LNCaP clone FGC (cell line): ENCODE measurements at regions not wholly inside any gene's neighbourhood (a gene's known extent, or its start where the extent isn't known, plus 50 kb on each side); places are given as distances from the start of the nearest gene placed in this dataset.

ENCODE experiments used
- DNase-seq: peaks from one replicate; pipeline ENCODE4 v3.0.0-alpha.2; 2011; ENCODE audit warnings: low read depth
- H3K4me3 ChIP-seq: 2 replicates; pipeline ENCODE4 v1.5.1; 2011; ENCODE audit warnings: mild to moderate bottlenecking, low read depth, low read length, control low read depth
- CTCF ChIP-seq: IDR thresholded peaks from 2 replicates; pipeline ENCODE4 v1.5.1; 2012; ENCODE audit warnings: mild to moderate bottlenecking; ENCODE audit not compliant: control insufficient read depth, insufficient read depth; ENCODE audit errors: extremely low read depth

- TF ChIP-seq CTCF = no peak
- no peak for DNase-seq
- H3K4me3 ChIP-seq = no peak overlapping the region
Measured at GRCh38 chr18:40812981-40813515, 1142.0 kb upstream of the PIK3C3 start.

DNA sequence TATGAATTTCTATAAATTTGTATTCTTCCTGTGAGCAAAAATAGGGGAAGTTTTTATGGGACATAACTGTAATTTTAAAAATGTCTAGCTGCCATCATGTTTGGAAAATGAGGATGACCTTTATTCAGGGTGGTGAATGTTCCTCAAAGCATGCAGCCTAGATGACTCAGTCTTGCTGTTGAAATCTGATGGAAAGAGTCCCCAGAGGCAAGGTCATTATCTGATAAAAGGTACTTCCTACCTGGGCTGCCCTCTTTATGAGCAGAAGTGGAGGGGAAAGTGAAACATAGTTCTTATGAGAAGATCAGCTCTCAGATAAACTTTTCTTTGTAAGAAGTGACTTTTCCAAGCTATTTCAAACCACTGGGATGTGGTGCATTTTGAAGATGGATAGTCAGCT, 1144.7 kb upstream of the PIK3C3 start:
- H3K4me3 ChIP-seq = no peak overlapping the region
- TF ChIP-seq CTCF = no peak
- DNase-seq = no peak

DNA sequence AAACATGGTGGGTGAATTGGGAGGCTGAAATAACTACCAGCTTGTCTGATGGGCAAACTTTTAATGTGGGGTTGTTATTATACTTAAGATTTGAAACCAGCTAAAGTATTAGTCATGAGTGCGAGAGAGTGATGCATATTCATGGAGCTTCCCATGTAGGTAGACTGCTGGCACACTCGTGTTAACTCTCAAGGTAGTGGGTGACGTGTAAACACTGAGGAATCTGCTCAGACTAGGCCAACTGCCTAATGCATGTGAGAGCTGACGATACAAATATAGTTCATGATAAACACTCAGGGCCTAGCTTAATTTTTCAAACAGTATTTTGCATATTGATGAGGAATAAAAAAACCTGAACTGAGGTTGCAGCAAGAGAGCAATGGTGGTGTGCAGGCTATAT, 1165.7 kb upstream of the PIK3C3 start:
- TF ChIP-seq CTCF = no peak
- H3K4me3 ChIP-seq = no peak overlapping the region
- no peak for DNase-seq

DNA sequence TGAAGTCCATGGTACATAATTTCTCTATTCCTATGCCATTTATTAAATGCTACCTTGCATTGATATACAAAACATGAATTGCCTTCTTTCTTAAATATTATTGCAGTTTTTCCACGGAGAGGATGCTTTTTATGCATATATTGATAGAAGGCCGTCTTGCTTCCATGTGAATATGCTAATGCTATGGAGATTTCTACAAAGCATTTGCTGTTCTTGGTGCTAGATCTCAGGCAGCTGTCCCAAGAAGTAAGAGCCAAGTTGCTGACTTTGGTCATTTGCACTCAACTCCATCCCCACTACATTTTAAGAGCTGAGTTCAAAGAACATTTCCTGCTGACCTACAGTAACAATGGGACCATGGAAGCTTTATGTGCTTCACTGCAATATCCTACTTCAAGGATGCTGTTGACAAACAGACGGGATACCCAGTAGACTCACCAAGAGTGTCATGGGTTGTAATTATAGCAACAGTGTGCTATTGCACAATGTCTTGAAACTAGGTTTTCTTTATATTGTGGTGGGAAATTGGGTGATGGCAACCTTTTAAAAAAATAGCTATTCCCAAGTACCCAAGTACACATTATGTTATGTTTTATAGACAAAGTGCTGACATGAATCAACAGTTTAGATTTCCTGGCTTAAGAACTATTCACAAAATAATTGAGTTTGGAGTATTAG, 1172.4 kb upstream of the PIK3C3 start:
- DNase-seq = no peak
- no peak overlapping the region for H3K4me3 ChIP-seq
- TF ChIP-seq CTCF = no peak

- no peak for TF ChIP-seq CTCF
- no peak for DNase-seq
- H3K4me3 ChIP-seq = no peak overlapping the region
Measured at GRCh38 chr18:40769786-40770185, 1185.2 kb upstream of the PIK3C3 start.

GRCh38 chr18:40760251-40760650, 1194.8 kb upstream of the PIK3C3 start:
- no peak for TF ChIP-seq CTCF
- no peak overlapping the region for H3K4me3 ChIP-seq
- DNase-seq = no peak

DNA sequence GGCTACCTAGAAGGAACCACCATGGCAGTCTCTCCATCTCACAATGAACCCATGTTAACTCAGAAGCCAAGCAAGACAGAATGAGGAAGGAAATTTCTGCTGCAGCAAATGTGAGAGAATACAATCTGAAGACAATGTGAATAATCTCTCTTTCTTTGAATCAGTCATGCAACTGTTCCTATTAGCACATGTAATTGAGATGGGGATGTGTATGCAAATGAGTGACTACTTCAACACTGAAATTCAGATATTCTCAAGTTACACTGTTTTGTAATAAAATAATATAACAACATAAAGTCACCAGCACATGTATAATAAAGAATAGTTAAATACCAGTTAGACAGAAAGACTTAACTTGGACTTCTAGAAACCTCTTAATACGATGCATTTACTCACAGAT, 1200.6 kb upstream of the PIK3C3 start:
- DNase-seq = no peak
- TF ChIP-seq CTCF = no peak
- no peak overlapping the region for H3K4me3 ChIP-seq
